GM19035 (cell line): ENCODE measurements at regions not wholly inside any gene's neighbourhood (a gene's known extent, or its start where the extent isn't known, plus 50 kb on each side); places are given as distances from the start of the nearest gene placed in this dataset.
"Not testable (repeated sequence)": the region's sequence is repeated elsewhere in the genome, so short reads cannot be mapped to it uniquely, and the experiment has no call there.

ENCODE experiments used
- ATAC-seq: cut with Tn5 transposase; IDR thresholded peaks from one replicate; pipeline ENCODE4 v1.9.1; 2021; ENCODE audit not compliant: unreplicated experiment

DNA sequence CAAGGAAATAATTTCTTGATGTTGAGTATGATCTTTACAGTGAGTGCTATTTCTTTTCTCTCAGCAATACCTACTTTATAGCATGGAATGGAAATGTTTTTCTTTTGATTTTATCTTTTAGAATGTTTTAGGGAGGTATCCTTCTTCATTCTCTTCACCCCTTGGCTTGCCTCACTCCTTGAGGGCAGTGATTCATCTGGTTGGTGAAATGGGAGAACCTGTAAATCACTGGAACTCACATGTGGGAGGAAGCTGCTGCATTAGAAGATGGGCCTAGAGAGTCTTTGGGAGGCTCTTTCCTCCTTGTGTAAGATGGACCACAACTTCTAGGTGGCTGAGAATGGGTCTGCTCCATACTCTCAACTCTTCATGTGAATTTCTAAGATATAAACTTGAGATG lies 244.8 kb upstream of the SYNCRIP start:
- ATAC-seq, result no peak

- ATAC-seq, result no peak
Observed at GRCh38 chr6:85868685-85869084, 226.0 kb upstream of the SYNCRIP start.

DNA sequence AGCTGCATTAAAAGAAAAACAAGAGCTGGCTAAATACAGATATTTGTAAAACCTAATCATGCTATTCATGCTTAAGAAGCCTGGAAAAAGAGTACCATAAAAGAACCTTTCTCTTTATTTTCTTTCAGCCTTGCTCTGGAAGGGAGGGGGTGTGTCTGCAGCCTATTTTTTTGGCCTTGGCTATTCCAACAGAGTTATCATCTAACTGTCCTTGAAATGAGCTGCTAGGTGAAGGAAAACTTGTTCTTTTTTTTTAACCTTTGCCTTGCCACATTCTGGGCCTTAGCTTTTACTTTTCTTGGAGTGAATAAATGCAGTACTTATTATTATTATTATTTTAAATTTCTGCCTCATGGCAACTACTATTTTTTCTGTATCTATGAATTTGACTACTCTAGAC lies 224.9 kb upstream of the SYNCRIP start:
- no peak for ATAC-seq

DNA sequence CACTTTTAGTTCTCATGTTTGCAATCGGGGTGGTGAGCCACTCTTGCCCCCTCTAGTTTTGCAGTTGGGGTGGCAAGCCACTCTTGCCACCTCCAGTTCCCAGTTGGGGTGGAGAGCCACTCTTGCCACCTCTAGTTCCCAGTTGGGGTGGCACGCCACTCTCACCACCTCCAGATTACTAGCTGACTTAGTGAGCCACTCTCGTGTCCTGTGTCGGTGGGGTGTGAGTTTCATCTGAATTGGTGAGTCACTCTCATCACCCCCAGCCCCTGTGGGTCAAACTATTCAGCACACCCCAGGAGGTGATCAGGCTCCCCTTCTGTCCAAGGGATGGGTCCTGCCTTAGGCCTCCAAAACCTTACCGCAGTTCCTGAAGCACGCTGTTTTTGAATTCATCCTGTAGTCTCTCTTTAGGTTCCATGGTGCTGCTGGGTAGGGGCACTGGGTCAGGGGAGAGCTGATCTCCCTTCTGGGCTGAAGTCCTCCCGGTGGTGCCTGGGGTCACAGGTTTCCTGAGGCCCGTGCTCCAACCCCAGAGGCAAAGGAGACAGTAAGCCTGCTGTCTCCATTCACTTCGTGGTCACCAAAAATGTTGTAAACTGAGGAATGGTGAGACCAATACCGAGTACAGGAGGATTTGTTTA lies 224.2 kb upstream of the SYNCRIP start:
- no peak for ATAC-seq

DNA sequence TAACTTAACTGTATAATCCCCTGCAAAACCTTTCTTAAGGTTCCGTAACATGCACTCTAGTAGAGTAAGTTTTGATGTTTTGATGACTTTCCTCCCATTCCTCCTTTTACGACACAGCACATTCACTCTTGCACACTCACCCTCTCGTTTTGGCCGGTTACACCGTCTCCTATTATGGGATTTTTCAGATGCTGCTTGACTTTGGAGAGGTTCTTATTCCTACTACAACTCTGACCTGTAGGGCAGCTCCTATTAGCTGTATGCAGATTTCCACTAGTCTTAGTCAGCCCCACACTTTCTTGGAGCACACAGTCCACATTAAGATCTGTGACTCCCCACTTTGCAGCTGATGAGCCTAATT lies 223.7 kb upstream of the SYNCRIP start:
- ATAC-seq, result no peak

DNA sequence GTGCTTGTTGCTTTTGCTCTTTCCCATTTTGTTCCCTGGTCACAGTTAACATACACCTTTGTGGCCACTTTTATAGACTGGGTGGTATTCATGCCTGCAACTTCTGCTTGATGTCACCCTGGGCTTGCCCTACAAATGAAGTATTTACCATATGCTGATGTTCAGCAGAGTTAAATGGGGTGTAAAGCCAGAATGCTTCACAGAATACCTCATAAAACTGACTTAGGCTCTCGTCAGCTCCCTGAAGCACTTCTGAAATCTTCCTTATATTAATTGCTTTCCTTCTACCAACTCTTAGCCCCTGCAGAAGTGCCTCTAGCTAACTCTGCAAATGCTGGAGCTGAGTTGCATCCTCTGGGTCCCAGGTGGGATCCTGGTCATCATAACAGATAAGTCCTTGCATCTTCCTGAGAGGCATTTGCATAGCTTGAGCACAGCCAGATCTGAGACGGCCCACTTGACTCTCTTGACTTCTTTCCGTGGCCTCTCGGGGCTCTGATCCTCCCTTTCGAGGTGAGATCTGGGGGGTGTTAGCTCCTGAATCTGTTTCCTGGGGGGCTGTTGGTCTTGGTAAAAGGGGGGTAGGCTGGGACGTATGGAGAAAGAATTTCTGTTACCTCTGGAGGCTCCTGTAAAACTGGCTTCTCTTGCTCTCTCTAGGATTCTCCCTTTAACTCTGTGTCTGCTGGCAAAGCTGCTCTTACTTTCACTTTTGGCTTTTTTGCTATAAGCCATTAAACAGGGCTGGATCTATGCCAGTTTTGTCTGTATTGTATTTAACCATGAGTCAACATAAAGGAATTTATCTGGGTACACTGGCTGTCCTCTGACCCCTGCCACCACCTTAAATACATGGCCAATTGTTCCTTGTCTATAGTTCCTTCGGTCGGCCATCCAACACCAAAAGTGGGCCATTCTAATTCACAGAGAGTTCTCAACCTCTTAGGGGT lies 223.0 kb upstream of the SYNCRIP start:
- peak; percentile 66 for ATAC-seq

DNA sequence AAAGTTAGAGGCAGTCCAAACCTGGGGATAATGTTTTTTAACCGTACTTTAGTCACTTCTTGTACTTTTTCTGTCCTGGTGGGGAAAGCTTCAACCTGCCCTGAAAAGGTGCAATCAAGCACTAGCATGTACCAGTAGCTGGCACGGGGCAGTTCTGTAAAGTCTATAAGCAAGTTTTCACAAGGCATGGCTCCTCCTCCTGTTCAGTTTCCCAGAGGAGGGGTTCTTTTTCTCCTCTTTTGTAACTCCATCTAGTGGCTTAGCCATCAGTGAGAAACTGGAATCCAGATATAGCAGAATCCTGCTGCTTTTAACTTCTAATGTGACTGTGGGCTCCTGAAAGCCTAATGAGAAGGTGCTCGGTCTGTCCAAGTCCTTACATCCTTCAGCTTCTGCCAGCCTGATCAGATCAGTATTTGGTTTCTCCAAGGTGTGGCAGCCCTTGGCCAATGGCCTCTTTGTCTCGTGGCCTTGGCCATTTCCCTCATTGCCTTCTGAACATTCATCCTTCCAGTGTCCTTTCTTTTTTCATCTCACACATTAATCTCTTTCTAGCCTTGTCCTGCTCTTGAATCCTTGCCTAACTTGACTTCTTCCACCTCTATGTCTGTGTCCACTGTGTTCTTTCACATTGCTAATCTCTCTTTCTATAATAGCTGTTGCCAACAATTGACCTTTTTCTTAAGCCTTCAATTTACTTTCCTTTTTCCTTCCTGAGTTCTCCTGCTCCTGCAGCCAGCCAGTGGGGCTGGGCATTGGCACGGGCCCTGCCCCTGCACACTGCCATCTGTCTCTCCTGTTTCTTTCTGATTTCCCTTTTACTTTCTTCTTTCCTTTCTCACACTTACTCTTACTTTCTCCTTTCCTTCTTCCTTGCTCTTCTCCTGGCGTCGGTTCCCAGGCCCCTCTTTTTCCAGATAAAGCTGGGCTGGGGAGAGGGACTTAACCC lies 222.0 kb upstream of the SYNCRIP start:
- ATAC-seq, result no peak

GRCh38 chr6:85856235-85856634 lies 213.5 kb upstream of the SYNCRIP start:
- ATAC-seq, result no peak

DNA sequence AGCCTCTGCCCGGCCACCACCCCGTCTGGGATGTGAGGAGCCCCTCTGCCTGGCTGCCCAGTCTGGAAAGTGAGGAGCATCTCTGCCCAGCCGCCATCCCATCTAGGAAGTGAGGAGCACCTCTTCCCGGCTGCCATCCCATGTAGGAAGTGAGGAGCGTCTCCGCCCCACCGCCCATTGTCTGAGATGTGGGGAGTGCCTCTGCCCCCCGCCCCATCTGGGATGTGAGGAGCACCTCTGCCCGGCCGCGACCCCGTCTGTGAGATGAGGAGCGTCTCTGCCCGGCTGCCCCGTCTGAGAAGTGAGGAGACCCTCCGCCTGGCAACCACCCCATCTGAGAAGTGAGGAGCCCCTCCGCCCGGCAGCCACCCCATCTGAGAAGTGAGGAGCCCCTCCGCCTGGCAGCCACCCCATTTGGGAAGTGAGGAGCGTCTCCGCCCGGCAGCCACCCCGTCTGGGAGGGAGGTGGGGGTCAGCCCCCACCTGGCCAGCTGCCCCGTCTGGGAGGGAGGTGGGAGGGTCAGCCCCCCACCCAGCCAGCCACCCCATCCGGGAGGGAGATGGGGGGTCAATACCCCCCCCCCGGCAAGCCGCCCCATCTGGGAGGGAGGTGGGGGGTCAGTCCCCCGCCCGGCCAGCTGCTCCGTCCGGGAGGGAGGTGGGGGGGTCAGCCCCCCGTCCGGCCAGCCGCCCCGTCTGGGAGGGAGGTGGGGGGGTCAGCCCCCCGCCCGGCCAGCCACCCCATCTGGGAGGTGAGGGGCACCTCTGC lies 195.8 kb upstream of the SYNCRIP start:
- not testable (repeated sequence) for ATAC-seq

DNA sequence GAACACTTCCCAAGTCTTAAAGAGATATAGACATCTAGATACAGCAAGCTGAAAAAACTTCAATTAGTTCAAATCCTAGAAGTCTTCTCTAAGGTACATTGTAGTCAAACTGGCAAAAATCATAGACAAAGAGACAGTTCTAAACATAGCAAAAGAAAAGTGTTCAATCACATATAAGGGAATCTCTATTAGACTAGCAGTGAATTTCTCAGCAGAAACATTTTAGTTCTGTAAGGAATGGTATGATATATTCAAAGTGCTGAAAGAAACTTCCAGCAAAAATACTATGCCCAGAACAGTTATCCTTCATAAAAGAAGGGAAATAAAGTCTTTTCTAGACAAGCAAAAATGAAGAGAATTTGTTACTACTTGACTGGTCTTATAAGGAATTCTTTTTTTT lies 186.3 kb upstream of the SYNCRIP start:
- no peak for ATAC-seq

DNA sequence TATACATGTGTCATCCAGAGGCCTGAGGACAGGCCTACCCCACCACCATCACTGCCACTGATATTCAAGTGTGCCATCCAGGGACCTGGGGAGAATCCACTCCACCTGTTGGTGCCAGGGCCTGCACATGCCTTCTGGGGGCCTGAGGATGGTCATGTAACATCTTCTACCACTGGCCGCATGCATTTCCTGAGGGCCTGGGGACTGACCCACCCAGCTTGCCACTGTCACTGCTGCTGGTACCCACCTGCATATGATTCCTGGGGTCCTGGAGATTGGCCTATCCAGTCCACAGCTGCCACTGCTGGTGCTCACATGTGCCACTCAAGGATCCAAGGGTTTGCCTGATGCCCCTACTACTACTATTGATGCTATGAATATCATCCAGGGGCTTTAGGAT lies 184.3 kb upstream of the SYNCRIP start:
- no peak for ATAC-seq

DNA sequence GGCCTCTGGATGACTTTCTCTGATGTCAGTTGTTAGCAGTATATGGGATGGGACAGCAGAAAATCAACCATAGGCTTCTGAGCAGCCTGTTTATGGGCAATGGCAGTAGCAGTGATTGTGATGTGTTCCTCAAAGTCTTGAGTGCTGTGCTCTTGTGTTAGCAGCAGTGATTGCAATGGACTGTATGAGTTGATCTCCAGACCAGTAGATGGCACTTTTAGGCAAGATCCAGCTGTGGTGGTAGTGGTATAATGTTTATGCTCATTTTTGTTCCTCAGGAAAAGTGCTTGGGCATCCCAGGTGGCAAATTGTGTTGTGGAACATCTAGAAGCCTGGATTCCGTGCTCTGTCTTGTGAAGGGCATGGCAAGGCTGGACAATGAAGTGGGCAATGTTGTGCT lies 181.6 kb upstream of the SYNCRIP start:
- no peak for ATAC-seq

- ATAC-seq, result no peak
Observed at GRCh38 chr6:85810558-85810957, 167.9 kb upstream of the SYNCRIP start.

GRCh38 chr6:85803721-85804120 lies 161.0 kb upstream of the SYNCRIP start:
- ATAC-seq, result no peak

- ATAC-seq, result no peak
Observed at GRCh38 chr6:85802162-85802561, 159.5 kb upstream of the SYNCRIP start.

DNA sequence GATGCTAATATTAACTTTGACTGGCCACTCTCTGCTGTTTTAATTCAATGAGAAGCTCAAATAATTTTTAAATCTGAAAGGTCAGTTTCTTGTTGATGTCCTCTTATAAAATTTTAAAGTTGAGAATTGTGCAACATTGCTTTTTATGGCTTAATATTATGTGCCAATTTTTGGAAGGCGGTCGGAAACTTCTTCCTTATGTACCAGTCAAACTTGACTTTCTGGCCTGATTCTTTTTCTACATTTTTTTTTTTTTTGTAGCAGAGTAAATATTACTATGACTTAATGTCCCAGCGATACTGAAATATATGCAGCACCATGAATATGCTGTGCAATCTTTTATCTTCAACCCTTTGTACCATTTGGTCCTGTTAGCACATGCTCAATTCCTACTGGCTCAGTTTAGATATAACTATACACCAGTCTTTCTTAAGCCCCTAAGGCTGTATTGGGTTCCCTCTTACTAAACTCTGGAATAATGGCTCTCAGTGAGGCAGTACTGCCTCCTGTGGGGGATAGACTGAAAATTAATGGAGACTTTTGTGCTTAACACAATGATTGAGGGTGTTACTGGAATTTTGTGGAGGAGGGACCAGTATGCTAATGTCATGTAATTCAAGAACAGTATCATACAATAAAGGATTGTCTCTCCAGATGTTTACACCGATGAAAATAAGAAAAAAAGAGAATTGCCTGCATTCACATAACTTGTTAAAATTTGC lies 156.4 kb upstream of the SYNCRIP start:
- ATAC-seq, result no peak

DNA sequence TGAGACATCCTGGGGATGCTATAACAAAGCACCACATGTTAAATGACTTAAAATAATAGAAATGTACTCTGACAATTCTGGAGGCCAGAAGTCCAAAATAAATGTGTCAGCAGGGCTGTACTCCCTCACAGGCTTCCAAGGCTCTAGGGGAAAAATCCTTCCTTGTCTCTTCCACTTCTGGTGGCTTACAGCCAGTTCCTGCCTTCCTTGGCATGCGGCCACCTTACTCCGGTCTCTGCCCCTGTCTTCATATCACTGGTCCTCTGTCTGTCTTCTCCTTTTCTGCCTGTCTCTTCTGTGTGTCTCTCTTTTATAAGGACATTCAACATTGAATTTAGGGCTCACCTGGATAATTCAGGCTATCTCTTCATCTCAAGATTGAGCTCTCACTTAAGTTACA lies 155.3 kb upstream of the SYNCRIP start:
- ATAC-seq, result no peak

GRCh38 chr6:85795945-85796344 lies 153.3 kb upstream of the SYNCRIP start:
- no peak for ATAC-seq

DNA sequence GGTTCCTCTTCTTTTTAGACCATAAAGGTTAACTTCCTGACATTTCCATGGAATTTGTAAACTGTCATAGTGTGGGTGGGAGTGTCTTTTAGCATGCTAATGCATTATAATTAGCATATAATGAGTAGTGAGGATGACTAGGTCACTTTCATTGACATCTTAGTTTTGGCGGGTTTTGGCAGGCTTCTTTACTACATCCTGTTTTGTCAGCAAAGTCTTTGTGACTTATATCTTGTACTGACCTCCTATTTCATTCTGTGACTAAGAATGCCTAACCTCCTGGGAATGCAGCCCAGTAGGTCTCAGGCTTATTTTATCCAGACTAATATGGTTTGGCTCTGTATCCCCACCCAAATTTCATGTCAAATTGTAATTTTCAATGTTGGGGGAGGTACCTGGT lies 149.6 kb upstream of the SYNCRIP start:
- ATAC-seq, result no peak

DNA sequence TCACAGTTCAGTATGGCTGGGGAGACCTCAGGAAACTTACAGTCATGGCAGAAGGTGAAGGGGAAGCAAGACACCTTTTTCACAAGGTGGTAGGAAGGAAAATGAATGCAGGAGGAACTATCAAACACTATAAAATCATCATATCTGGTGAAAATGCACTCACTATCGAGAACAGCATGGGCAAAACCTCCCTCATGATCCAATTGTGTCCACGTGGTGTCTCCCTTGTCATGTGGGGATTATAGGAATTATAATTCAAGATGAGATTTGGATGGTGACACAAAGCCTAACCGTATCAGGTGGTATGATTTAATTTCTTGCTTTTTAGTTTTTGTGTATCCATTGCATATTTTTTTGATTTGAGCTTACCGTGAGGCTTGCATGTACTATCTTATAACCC lies 133.2 kb upstream of the SYNCRIP start:
- ATAC-seq, result no peak
